D341Med (cell line): ENCODE measurements at regions not wholly inside any gene's neighbourhood (a gene's known extent, or its start where the extent isn't known, plus 50 kb on each side); places are given as distances from the start of the nearest gene placed in this dataset.

Source experiments
- DNase-seq: peaks from one replicate; pipeline ENCODE4 v3.0.0; 2012; ENCODE audit warnings: low spot score

DNA sequence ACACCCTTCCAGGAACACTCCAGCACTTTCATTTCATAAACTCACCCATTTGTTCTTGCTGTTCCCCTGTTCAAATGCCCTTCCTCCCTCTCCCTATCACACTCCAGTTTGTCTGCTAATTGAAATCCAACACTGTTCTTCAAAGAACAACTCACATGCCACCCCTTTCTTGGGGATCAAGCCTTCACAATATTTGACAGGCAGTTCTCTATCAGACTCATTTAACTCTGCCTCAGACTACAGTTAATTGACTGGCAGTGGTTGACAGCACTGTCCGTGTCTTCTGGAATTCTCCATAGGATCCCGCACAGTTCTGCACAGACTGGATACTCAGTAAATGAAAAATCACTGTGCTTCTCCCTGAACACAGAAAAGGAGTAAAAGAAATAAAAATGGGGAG lies 87.8 kb downstream of the PMP22 start:
- DNase-seq, result no peak

- DNase-seq, result no peak
Observed at GRCh38 chr17:15175356-15175755, 89.8 kb downstream of the PMP22 start.

DNA sequence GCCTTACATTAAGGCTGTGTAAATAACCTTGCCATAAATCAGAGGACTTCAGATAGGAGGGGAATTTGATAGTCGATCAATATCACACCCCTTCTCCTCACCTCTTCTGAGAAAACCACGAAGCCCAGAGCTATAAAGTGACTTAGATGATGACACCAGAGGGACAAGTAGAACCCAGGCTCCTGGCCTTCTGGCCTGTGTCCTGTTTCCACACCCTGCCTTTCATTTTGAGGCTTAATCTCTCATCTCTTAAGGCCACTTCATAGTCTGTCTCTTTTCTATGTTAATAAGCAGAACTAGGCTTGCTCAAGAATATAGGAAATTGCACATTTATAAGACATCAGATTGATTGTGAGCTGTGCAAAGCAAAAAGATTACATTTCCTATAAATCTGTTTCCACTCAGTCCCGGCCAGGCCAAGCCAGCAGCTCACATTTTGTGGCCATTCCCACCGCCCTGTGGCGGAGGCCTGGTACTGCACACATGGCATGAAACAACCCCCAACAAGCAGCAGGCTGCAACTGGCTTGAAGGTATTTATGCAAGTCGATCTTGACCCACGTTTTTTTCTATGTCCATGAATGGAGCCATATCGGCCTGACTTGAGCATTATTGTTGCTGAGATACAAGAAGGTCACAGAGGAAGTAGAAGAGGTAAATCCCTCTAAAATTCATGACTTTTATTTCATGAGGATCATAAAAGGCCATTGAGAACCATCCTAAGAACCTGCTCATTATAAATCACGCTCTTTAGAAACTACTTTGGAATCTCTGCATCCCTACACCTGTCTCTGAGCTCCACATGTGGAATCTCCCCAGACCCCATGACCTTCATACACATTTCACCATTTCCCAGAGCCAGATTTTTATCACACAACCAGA lies 93.7 kb downstream of the PMP22 start:
- DNase-seq, result peak; percentile 41

- DNase-seq, result no peak
Observed at GRCh38 chr17:15169676-15170075, 95.5 kb downstream of the PMP22 start.

DNA sequence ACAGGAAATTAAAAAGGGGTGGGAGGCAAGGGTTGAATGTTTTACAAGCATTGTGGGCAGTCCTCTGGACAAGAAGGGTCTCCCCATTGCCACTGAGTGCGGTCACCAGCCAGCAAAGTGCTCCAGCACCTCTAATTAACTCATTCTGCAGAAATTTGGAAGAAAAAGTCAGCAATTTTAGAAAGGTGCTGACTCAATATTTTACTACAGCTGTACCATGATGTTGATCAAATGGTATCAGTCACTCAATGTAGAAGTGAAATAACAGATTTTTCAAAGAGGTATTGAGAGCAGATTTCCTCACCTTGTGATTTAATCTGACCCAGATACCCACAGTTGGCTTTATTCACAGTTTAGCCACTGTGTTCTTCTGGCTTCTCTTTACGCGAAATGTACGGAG lies 96.7 kb downstream of the PMP22 start:
- no peak for DNase-seq

GRCh38 chr17:15161395-15161794 lies 103.7 kb downstream of the PMP22 start:
- DNase-seq, result no peak

- no peak for DNase-seq
Observed at GRCh38 chr17:15157051-15157450, 108.1 kb downstream of the PMP22 start.

DNA sequence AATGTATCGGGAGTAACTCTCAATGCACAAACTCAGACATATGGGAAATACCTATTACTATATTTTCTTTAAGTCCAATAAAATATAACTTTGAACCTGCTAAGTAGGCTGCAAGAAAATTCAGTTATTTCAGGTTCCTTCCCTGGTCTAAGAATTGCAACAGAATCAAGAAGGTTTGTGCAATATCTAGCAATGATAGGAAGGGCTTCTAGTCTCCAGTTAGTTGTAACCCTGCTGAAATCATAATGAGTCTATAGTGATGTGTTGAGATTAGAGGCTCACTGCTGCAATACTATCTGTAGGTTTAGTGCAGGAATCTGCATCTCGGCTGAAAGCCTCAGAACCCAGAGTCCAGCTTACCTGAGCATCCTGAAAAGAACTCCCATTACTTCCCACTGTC lies 110.5 kb downstream of the PMP22 start:
- no peak for DNase-seq

- DNase-seq, result no peak
Observed at GRCh38 chr17:15145621-15146020, 119.5 kb downstream of the PMP22 start.

GRCh38 chr17:15143524-15143923 lies 121.6 kb downstream of the PMP22 start:
- DNase-seq, result no peak

GRCh38 chr17:15134363-15134762 lies 130.8 kb downstream of the PMP22 start:
- DNase-seq, result no peak

- no peak for DNase-seq
Observed at GRCh38 chr17:15133826-15134225, 131.3 kb downstream of the PMP22 start.

DNA sequence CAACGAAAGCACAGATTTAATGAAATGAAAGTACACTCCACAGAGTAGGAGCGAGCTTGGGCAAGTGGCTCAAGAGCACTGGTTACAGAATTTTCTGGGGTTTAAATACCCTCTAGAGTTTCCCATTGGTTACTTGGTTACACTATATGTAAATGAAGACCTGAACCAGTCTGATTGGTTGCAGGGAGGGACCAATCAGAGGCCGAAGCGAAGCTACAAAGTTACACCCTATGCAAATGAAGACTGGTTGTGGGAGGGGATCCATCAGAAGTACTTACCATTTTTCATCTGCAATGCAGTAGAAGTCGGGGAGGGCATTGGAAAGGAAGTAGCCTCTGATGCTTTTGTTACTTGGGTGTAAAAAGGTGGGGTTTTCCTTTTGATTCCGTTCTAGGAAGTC lies 132.0 kb downstream of the PMP22 start:
- no peak for DNase-seq

DNA sequence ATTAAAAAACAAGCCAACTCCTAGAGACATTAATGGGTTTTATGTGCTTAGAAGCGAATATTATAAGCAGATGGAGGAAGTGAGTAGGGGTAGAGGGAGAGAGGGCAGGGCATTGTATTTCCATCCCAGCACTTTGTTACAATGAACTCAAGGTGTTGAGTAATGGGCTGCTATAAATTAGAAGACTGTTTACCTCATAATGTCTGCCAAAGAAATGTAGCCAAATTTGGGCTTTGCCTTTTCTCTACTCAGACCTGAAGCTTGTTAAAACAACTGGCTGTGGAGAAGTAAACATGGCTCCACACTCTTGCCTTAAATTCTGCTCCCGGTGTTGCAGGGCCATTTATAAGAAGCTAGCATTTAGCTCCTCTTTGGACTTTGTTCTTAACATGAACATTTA lies 134.7 kb downstream of the PMP22 start:
- DNase-seq, result no peak

DNA sequence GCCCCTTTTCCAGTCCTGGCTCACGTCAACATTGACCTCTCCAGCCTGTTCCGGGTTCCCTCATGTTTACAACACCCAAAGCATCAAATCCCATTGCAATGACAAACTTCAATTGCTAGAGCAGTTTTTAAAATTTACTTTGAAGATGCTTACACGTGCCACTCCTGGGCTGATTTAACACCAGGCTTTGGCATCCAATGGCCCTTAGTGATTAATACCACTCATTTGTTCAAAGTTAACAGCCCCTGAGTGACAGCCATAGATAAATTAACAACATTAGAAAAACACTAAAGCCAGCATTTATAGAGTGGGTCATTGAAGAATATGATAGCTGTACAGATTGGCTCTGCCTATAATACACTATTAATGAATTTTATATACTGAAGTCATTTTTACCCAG lies 135.1 kb downstream of the PMP22 start:
- no peak for DNase-seq

DNA sequence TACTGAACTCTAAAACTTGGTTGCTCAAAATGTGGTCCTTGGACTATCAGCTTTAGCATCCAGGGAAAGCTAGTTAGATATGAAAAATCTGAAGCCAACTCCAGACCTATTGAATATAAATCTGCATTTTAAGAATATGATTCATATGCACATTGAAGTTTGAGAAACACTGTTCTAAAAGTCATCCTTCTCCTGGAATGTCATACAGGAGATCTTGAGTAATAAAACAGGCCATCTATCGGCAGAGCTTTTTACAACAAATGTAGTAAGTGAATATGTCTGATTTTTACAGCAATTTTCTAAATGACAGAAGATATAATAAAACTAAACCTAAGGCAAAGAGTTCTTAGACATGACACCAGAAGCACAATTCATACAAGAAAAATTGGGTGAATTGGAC lies 140.4 kb downstream of the PMP22 start:
- no peak for DNase-seq

DNA sequence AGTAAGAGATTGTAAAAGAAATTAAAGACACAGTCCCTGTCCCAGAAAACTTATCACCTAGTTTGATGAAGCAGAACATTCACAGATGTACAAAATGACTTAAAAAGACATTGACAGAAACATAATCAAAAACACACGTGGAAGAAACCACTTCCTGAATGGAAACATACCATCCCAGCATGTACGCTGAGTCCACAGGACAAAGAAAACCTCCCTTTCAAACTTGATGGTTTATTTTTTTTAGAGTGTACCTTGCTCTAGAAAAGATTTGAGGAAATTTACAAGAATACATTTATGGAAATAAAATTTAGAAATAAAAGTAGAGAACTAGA lies 140.9 kb downstream of the PMP22 start:
- no peak for DNase-seq

GRCh38 chr17:15123593-15124263 lies 141.4 kb downstream of the PMP22 start:
- no peak for DNase-seq

GRCh38 chr17:15122857-15123256 lies 142.3 kb downstream of the PMP22 start:
- no peak for DNase-seq

DNA sequence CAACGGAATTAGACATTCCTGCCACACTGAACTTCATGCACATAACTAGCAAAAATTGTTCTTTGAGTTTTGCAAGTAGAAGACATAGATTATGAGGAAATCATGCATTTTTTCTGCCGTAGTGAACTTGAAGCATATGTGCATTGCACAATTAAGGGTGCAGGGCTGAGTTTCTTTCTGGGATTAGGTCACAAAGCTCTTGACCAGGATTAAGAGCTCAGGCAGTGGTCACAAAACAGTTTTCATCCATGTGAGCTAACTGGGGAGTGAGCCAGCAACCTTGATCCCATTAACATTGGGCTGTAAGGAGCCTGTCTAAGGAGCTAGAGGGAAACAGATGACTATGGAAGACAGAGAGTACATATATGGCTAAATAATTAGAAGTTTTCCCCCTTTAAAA lies 143.7 kb downstream of the PMP22 start:
- no peak for DNase-seq

- peak; percentile 23 for DNase-seq
Observed at GRCh38 chr17:15119968-15120367, 145.2 kb downstream of the PMP22 start.

GRCh38 chr17:15117239-15117638 lies 147.9 kb downstream of the PMP22 start:
- no peak for DNase-seq

GRCh38 chr17:15112846-15113617 lies 152.1 kb downstream of the PMP22 start:
- DNase-seq, result no peak
